Small intestine (tissue), 7 donors: ENCODE measurements at regions not wholly inside any gene's neighbourhood (a gene's known extent, or its start where the extent isn't known, plus 50 kb on each side); places are given as distances from the start of the nearest gene placed in this dataset.

Source experiments
- DNase-seq, 2 donors: peaks; one replicate each; pipeline versions ENCODE4 v3.0.0 to v3.0.0-alpha.2; 2013
- FAIRE-seq: peaks from 2 replicates; lab custom pipeline; 2012; peaks lifted over from hg19 to GRCh38; lab: Jason Lieb, UNC
- H3K27ac ChIP-seq, 3 donors: one replicate each; pipeline ENCODE4 v1.5.1; 2013; ENCODE audit warnings: low read length in 2 of 3, mild to moderate bottlenecking in 2 of 3, control low read depth in 1 of 3, inconsistent platforms in 1 of 3, low read depth in 1 of 3, moderate library complexity in 1 of 3
- H3K27me3 ChIP-seq, 3 donors: one replicate each; pipeline ENCODE4 v1.6.1; 2013; ENCODE audit warnings: low read length in 3 of 3, inconsistent platforms in 1 of 3; ENCODE audit not compliant: control insufficient read depth in 3 of 3, insufficient read depth in 3 of 3
- H3K36me3 ChIP-seq, 3 donors: one replicate each; pipeline ENCODE4 v1.6.1; 2013; ENCODE audit warnings: low read length in 3 of 3, inconsistent platforms in 1 of 3, low read depth in 1 of 3, mild to moderate bottlenecking in 1 of 3, moderate library complexity in 1 of 3; ENCODE audit not compliant: control insufficient read depth in 3 of 3, insufficient read depth in 2 of 3
- H3K4me1 ChIP-seq, 3 donors: one replicate each; pipeline ENCODE4 v1.6.1; 2013; ENCODE audit warnings: low read length in 2 of 3, inconsistent platforms in 1 of 3, low read depth in 1 of 3, mild to moderate bottlenecking in 1 of 3, moderate library complexity in 1 of 3; ENCODE audit not compliant: control insufficient read depth in 3 of 3, insufficient read depth in 2 of 3
- H3K4me3 ChIP-seq, 3 donors: one replicate each; pipeline ENCODE4 v1.5.1; 2013; ENCODE audit warnings: low read length in 3 of 3, control low read depth in 1 of 3, inconsistent platforms in 1 of 3, low read depth in 1 of 3, mild to moderate bottlenecking in 1 of 3, moderate library complexity in 1 of 3
- H3K9me3 ChIP-seq, 2 donors: one replicate each; pipeline ENCODE4 v1.6.1; 2013; ENCODE audit warnings: low read depth in 1 of 2, low read length in 1 of 2; ENCODE audit not compliant: control insufficient read depth in 2 of 2, insufficient read depth in 1 of 2
- WGBS, 3 donors: extraction: QIAGEN DNeasy Blood & Tissue Kit; methylation state at CpG; one replicate each; pipeline ENCODE4 v1.1.7; 2013; 5-methylcytosine and 5-hydroxymethylcytosine counted together
- donor health status: healthy with polysubstance abuse.
- donor health status: control.
- donor health status: control.
- donor health status: Bipolar disorder and iron deficiency.
- donor health status: healthy.

GRCh38 chr3:72049300-72049699 is 264.4 kb upstream of the PROK2 start:
- DNase-seq (no peak), FAIRE-seq (no peak)
- Histone ChIP-seq H3K9me3 (no peaks in the 10 kb centered on the region), H3K36me3 (no peaks in the 10 kb centered on the region), H3K27ac (no peak overlapping the region), H3K4me1 (no peaks in the 10 kb centered on the region), H3K4me3 (no peak overlapping the region), H3K27me3 (no peaks in the 10 kb centered on the region)
- 32 to 89% (median 40%) methylated on average over 1 of the region's 1 CpG for WGBS, 3 donors

DNA sequence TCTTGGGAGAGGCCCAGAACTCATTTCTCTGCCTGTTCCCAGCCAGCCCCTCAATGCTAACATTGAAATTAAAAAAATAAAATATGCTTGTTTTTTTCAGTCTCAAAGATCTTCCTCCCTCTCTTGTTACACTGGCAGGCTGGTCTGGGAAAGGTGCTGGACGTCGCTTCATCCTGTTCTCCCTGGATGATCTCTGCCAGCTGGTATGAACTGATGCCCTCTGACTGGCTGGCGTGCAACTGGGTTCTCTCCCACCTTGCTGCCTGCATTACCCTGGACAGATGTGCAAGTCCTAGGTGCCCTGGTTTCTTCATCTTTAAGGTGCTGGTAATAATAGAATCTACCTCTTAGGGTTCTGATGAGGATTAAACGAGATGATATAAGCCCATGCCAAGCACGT is 263.9 kb upstream of the PROK2 start:
- no peak overlapping the region for H3K4me3 ChIP-seq
- no peaks in the 10 kb centered on the region for H3K4me1 ChIP-seq
- no peak for DNase-seq
- no peaks in the 10 kb centered on the region for H3K27me3 ChIP-seq
- FAIRE-seq: no peak
- no peaks in the 10 kb centered on the region for H3K36me3 ChIP-seq
- no peak overlapping the region for H3K27ac ChIP-seq
- WGBS, 3 donors: 77 to 88% (median 82%) methylated on average over 5 of the region's 5 CpGs
- H3K9me3 ChIP-seq: no peaks in the 10 kb centered on the region

DNA sequence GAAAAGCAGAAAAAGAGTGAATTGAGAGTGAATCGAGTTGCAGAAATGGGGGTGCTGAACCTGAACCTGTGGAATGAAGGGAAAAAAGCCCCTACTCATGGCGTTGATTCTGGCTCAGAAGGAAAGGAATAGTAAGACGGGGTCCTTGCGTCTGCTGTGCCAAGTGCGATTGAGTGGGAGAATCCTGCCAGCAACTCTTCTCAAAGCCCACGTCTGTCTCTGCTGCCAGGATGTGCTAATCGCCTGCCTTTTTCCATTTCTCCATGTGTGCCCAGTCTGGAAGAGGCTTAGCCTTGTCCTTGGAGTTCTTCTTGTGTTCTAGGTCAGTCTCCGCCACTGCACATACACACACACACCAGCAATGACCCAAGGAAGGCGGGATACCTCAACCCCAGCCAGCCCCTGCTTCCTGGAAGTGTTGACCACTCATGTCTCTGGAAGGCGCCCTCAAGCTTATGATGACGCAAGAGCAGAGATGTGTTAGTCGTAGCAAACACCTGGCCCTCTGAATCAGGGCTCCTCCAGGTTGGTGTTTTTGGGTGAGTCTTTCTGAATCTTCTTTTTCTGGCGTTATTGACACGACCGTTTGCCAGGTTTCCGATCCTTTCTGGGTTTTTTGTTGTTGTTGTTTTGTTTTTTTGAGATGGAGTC is 262.4 kb upstream of the PROK2 start:
- no peak for FAIRE-seq
- Histone ChIP-seq H3K4me1 (no peaks in the 10 kb centered on the region), H3K27me3 (no peaks in the 10 kb centered on the region), H3K27ac (no peak overlapping the region), H3K4me3 (no peak overlapping the region), H3K9me3 (no peaks in the 10 kb centered on the region), H3K36me3 (no peaks in the 10 kb centered on the region)
- no peak for DNase-seq
- WGBS, 3 donors: 87 to 90% (median 89%) methylated on average over 16 of the region's 16 CpGs

DNA sequence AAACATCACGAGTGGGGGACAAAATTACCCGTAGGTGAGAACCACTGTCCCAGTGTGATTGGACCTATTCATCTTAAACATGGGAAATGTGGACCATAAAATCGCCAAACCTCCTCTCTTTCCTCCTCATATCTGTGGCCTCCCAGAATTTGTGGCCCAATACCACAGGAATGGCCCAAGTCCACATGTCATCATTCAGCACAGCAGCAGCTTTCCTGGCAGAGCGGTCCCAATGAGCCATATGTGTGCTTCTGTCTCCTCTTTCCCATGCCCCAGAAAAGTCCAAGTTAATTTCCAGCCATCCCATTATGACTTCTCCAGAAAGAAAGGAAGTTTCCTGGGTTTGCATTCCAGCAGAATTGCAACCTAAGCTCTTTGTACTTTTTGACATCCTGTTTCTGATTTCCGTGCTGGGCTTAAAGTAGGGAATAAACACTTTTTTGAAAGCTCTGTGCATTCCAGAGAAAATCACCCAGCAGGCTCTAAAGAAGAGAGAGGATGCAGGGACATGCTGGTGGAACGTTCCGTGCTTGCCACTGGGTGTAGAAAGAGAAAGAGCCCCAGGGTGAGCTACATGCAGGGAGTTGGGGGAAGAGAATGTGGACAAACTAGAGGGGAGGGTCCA is 259.4 kb upstream of the PROK2 start:
- Histone ChIP-seq H3K4me3 (no peak overlapping the region), H3K27me3 (peaks cover 0 to 6% (median 0%) of the 10 kb centered on the region in 3 donors), H3K27ac (no peak overlapping the region), H3K4me1 (no peaks in the 10 kb centered on the region), H3K36me3 (no peaks in the 10 kb centered on the region), H3K9me3 (no peaks in the 10 kb centered on the region)
- no peak for FAIRE-seq
- 76 to 88% (median 84%) methylated on average over 7 of the region's 7 CpGs for WGBS, 3 donors
- DNase-seq: no peak

GRCh38 chr3:72043204-72044133 is 258.5 kb upstream of the PROK2 start:
- peaks cover 0 to 6% (median 0%) of the 10 kb centered on the region in 3 donors for H3K27me3 ChIP-seq
- H3K4me3 ChIP-seq: no peak overlapping the region
- H3K4me1 ChIP-seq: no peaks in the 10 kb centered on the region
- H3K36me3 ChIP-seq: no peaks in the 10 kb centered on the region
- no peak for DNase-seq
- 84 to 95% (median 85%) methylated on average over 3 of the region's 3 CpGs for WGBS, 3 donors
- no peak overlapping the region for H3K27ac ChIP-seq
- no peaks in the 10 kb centered on the region for H3K9me3 ChIP-seq
- no peak for FAIRE-seq

DNA sequence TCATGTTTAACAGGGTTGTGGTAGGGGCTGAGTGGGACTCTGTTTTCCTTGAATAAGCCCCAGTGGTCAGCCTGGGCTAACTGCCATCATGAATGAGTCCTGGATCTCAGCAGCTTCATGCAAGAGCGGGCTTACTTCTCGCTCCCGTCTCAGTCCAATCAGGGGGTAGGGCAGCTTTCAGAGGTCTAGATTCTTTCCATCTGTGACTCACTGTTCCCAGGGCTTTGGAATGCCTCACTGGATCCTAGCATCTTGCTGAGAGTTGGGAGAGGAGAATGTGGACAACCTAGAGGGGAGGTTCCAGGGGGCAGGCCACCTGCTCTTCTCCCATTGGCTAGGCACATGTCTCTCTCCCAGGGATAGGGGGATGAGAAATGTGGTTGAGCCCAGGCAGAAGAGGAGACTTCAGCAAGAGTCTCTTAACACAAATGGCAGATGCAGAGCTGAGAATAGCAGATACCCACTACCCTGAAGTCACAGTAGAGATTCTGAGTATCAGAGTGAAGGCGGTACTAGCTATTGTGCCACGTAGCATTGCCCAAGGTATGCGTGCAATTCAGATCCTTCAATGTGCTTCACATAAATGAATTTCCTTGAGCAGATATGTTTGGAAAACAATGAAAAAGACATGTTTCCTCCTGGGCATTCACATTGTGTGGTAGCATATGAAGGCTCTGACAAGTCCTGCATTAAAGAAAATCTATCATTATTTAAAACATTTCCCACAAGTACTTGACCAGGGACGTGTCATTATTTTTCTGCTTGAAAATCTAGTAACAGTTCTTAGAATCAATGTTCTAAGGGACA is 257.7 kb upstream of the PROK2 start:
- no peaks in the 10 kb centered on the region for H3K4me1 ChIP-seq
- H3K36me3 ChIP-seq: no peaks in the 10 kb centered on the region
- FAIRE-seq (no peak), DNase-seq (no peak)
- H3K27ac ChIP-seq: no peak overlapping the region
- no peak overlapping the region for H3K4me3 ChIP-seq
- H3K27me3 ChIP-seq: peaks cover 0 to 6% (median 0%) of the 10 kb centered on the region in 3 donors
- WGBS, 3 donors: 87 to 92% (median 88%) methylated on average over 7 of the region's 7 CpGs
- no peaks in the 10 kb centered on the region for H3K9me3 ChIP-seq

- Histone ChIP-seq H3K36me3 (no peaks in the 10 kb centered on the region), H3K4me1 (no peaks in the 10 kb centered on the region), H3K27me3 (peaks cover 0 to 9% (median 0%) of the 10 kb centered on the region in 3 donors), H3K27ac (no peak overlapping the region), H3K9me3 (no peaks in the 10 kb centered on the region), H3K4me3 (no peak overlapping the region)
- 30 to 55% (median 47%) methylated on average over 3 of the region's 3 CpGs for WGBS, 3 donors
- FAIRE-seq (no peak), DNase-seq (no peak)
Measured at GRCh38 chr3:72041511-72041910, 256.6 kb upstream of the PROK2 start.

DNA sequence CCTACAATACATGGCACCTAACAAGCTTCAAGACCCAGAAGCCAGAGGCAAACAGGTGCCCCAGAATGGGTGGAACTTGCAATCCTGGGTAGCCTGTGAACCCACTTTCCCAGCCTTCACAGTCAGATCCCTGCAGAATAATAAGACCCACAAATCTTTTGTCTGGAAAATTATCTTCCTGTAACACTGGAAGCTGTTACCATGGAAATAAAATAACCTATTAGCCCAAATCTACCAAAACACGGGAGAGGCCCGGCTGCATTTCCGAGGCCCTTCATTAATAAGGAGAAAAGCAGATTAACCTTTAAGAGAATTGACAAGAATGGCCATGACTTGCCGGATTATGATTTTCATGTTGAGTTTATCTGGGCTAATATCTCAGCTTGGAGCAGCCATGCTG is 256.1 kb upstream of the PROK2 start:
- FAIRE-seq: no peak
- no peak overlapping the region for H3K27ac ChIP-seq
- no peaks in the 10 kb centered on the region for H3K4me1 ChIP-seq
- H3K36me3 ChIP-seq: no peaks in the 10 kb centered on the region
- no peak for DNase-seq
- H3K4me3 ChIP-seq: no peak overlapping the region
- 73 to 82% (median 80%) methylated on average over 4 of the region's 4 CpGs for WGBS, 3 donors
- H3K9me3 ChIP-seq: no peaks in the 10 kb centered on the region
- H3K27me3 ChIP-seq: peaks cover 0 to 12% (median 0%) of the 10 kb centered on the region in 3 donors
